Inflammatory macrophage treated with lipopolysaccharide for 1 hour (primary cell): ENCODE measurements at regions not wholly inside any gene's neighbourhood (a gene's known extent, or its start where the extent isn't known, plus 50 kb on each side); places are given as distances from the start of the nearest gene placed in this dataset.

Source experiments
- DNase-seq, 2 donors: peaks; one replicate each; pipeline ENCODE4 v3.0.0-alpha.2; 2020 to 2022

DNA sequence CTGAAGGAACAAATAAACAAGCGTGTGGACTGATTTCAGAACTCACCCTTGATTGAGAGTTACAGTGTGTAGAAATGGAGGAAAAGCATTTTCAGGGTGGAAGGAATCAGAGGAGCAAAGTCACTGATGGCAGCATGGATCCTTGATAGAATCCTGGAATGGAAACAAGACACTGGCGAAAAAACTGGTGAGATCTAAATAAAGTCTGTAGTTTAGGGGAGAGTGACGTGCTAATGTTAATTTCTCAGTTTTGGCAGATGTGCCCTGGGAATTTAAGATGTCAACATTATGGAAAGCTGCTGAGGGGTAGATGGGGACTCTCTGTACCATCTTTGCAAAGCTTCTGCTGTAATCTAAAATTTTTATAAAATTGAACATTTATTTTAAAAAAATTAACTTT is 378.0 kb downstream of the UQCRFS1 start:
- DNase-seq = no peak

DNA sequence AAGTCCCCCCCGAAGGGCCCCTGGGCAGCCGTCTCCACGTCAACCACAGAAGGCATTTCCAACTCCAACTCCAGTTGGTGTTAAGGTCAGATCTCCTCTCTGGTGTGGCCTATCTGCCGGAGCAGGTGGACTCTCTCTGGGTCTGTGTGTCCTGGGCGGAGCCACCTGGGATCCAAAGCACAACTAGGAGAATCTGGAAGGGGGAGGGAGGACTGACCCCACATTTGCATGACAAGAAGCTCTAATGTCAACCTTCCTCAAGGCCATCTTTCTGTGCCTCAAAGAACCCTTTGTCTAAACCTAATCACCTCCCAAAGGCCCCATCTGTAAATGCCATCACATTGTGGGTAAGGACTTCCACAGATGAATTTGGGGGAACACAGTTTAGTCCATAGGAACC is 381.5 kb downstream of the UQCRFS1 start:
- DNase-seq = no peak

GRCh38 chr19:28829762-28830161 is 383.2 kb downstream of the UQCRFS1 start:
- DNase-seq = no peak

DNA sequence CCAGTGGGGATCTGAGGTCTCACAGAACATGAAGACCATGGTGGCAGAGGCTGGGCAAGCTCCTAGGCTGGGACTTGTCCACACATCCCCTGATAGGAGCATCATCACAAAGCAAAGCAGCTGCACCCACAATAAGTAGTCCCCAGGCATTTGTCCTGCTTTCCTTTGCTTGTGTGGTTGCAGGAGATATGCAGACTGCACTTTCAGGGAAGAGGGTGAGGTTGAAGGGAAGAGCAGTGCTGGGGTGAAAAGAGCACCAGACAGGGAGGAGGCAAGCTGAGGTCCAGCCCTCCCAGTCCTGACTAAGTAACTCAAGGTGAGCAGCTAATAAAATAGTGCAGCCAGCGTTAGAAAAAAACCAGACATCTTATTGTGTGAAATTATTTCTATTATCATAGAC is 383.6 kb downstream of the UQCRFS1 start:
- DNase-seq = no peak

DNA sequence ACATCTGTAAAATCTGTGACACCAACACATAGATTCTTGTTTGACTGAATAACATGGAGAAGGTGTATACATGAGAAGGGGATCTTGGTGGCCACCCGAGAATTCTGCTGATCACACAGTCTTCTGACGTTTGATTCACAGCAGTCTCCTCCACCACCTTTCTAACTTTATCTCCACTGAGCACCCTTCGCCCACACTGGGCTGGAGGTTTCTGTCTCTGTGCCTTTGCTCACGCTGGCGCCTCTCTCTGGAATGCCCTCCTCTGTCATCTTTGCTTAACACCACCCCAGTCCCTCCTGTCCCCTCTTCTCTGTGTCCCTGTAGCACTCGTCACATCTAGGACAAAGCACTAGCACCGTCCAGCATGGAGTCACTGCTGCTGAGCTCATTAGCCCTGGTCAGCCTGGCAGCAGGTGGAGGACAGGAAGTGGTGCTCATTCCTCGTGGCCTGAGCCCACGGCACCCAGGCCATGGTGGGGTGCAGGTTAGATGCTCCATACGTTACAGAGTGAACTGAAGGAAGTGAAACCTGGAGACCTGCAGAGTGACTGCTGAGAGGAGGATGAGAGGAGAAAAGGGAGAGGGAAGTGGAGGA is 384.6 kb downstream of the UQCRFS1 start:
- DNase-seq = no peak

GRCh38 chr19:28827382-28827781 is 385.6 kb downstream of the UQCRFS1 start:
- DNase-seq = no peak

GRCh38 chr19:28823338-28823961 is 389.5 kb downstream of the UQCRFS1 start:
- DNase-seq = no peak

GRCh38 chr19:28820289-28820688 is 392.7 kb downstream of the UQCRFS1 start:
- DNase-seq = no peak

DNA sequence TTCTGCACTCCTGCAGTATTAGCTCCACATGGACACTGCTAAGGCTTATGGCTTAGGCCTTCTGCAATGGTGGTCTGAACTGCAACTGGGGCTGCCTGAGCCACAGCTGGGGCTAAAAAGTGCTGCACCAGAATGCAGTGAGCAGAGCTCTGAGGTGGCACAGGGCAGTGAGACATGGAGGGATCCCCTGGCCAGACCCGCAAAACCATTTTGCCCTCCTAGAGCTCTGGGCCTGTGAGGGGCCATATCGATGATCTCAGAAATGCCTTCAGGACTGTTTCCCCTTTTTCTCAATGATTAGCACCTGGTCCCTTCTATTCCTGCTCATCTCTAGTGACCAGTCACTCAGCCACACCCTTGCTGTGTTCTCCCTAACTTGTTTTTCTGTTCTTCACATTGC is 397.7 kb downstream of the UQCRFS1 start:
- DNase-seq = no peak

GRCh38 chr19:28794301-28794700 is 418.6 kb downstream of the UQCRFS1 start:
- DNase-seq = no peak

- no peak for DNase-seq
Measured at GRCh38 chr19:28793391-28794168, 419.4 kb downstream of the UQCRFS1 start.

GRCh38 chr19:28785971-28786370 is 427.0 kb downstream of the UQCRFS1 start:
- DNase-seq = no peak

DNA sequence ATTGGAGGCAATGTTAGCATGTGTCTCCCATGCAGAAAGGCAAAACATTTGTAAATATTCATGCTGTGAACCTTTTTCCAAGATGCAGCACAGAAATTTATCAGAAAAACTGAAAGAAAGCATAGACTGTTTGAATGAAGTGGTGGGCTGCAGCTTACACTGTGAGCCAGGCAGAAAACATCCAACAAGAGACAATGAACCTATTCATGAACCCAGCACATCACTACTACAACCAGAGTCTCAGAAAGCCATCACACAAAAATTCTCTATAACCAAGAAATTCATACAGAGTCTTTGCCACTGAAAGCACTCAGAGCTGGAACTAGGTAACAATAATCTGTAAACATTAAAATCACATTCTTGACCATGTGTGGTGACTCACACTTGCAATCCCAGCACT is 448.9 kb downstream of the UQCRFS1 start:
- DNase-seq = no peak

- DNase-seq = no peak
Measured at GRCh38 chr19:28746478-28746877, 466.5 kb downstream of the UQCRFS1 start.

DNA sequence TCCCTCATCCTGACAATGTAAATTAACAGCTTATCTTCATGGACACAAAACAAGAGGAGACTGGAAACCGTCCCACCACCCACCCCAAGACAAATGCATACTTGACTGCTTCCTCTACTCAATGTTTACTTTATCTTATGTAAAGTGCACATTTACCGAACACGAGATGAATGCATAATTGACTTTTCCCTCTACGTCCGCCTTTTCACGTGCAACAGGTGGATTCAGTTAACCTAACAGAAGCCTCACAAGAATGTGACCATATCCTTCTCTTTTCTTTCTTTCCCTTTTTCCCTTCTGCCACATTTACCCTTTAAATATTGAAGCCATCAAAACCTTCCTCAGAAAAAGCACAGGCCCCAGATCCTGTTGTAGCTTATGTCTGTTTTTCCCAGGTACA is 468.0 kb downstream of the UQCRFS1 start:
- no peak for DNase-seq

- DNase-seq = no peak
Measured at GRCh38 chr19:28744014-28744413, 468.9 kb downstream of the UQCRFS1 start.

DNA sequence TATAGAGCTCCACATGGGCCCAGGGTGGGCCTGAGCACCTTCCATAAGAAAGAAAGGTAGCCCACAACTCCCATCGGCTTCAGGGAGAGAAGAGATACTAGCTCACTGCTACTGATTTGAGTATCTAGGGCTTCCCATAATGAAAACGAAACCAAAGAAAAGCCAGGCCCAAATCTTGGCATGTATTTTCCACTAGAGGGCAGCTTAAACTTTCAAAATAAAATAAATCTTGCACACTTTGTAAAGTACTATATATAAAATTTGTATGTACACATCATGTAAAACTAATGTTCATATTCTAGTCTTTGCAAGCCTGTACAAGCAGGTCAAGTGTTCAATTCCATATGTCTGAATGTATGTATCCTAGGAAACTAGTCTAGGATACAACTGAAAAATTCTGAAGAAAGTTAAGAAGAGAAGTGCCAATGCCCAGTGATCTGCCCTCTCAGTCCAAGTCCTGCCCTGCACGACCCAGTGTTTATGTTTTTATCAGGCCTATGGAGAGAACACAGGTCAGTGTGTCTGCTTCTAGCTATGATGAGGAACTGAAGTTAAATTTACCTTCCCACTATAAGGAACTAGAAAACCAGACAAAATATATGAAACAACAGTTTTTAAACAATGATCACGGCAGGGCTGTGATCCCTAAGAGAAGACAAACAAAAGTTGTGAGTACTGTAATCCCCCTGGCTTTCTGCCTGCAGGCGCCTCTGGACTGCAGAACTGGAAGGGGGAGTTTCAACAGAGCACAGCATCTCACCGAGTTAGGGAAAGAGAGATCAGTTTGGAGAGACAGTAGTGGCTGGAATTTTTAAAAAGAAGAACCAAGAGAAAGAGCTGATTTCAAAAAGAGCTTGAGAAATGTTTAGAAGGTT is 475.7 kb downstream of the UQCRFS1 start:
- DNase-seq = peak; percentile 12 to 49

DNA sequence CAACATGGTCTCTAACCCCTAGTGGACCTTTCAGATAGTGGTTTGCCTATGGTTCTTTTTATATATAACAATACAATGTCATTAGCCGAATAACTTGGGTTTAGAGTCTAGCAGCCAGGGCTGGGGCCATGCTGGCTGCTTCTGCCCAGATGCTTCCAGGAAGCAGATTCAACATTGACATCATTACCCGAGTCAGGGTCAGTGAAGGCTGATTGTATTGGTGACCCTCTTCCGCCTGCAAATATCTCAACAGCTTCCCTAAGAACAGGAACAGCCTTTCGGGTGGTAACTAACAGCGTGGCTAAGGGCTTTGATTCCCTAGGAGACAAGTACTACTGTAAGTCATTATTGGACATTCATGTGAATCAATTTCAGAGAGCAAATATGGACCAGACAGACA is 476.4 kb downstream of the UQCRFS1 start:
- DNase-seq = no peak

DNA sequence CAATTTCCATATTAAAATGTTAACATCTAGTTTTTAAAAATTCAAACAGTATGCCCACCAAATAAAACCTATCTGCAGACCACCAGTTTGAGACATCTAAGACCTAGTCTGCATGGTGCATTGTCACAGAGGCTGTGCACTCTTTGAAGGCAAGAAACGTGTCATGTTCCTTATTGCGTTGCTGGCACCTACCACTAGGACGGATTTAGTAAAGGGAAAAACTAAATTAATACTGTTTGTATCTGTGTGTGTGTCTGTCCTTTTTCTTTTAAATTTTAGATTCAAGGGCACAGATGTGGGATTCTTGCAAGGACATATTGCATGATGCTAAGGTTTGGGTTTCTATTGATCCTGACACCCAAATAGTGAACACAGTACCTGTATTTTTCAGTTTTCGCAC is 481.4 kb downstream of the UQCRFS1 start:
- no peak for DNase-seq

DNA sequence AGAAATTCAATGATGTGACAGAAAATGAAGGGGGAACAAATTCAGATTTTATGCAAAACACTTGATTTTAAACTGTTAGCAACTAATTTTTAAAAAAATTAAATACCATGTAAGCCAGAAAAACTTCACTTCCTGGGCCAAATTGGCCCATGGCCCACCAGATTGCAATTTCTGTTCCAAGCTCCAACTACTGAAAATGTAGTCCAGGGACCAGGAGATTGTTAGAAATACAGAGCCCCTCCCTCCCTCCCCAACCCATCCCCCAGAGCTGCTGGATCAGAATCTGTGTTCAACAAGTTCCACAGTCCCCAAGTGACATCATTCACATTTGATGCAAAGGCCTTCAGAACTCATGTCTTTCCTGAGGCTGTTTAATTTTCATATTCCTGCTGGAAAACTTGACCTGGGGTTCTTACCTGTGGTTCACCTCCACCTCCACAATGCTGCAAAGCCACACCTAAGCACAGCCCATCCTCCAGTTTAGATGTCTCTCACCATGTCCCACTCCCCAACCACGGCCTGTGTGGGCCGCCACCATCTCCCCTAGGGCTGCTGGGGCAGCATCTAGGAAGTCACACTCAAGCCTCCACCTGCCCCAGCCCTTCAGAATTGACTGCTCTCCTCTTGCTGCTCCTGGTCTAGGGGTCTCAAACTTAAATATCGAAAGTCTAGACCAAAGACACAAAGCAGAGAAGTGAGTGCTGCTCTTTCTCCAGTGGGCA is 482.0 kb downstream of the UQCRFS1 start:
- DNase-seq = no peak

DNA sequence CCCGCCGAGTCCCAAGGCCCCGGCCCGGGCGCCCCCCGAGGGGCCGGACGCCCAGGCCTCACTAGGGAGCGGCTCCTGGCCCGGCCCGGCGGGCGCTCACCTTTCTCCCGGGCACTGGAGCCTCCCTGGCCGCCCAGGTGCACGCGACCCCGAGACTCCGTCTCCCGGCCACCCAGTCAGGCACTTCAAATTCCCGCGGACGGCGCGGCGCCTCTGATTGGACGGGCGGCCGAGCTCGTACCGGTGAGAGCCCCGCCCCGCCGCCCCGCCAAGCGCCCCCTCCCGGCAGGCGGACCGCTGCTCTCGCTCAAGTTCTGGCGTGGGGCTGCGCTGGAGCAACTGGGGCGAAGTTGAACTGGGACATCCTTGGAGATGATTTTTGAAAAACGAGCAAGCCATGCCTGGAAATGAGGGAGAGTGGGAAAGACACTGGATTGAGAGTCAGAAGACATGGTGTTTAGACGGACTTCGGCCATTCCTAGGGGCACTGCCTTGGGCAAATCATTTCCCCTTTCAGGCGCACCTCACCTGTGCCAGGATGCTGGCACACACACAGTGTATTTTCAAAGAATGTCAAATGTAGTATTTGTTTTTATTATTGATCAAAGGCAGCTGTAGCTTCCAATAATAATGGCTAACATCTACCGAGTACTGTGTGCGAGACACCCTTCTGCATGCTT is 485.3 kb downstream of the UQCRFS1 start:
- DNase-seq = no peak
